Neutrophil (primary cell): ENCODE measurements at regions not wholly inside any gene's neighbourhood (a gene's known extent, or its start where the extent isn't known, plus 50 kb on each side); places are given as distances from the start of the nearest gene placed in this dataset.

ENCODE experiments used
- H3K27ac ChIP-seq: fragments of 200-600 bp; sonication (generic); 2 replicates; pipeline ENCODE4 v1.5.1; 2016; ENCODE audit warnings: mild to moderate bottlenecking, moderate library complexity
- H3K27me3 ChIP-seq: fragments of 200-600 bp; sonication (generic); 2 replicates; pipeline ENCODE4 v1.6.0; 2016; ENCODE audit warnings: mild to moderate bottlenecking
- H3K36me3 ChIP-seq: fragments of 200-600 bp; sonication (generic); 2 replicates; pipeline ENCODE4 v1.5.1; 2017
- H3K4me1 ChIP-seq, 2 experiments: fragments of 200-600 bp in 1 of 2; sonication (generic) in 1 of 2; 1 replicate in 1 of 2; 2 replicates in 1 of 2; pipeline versions ENCODE4 v1.5.1 to v1.6.1; 2013 to 2016; ENCODE audit warnings: low read depth in 1 of 2, low read length in 1 of 2, mild to moderate bottlenecking in 1 of 2, moderate library complexity in 1 of 2; ENCODE audit not compliant: control insufficient read depth in 1 of 2, insufficient read depth in 1 of 2
- H3K4me3 ChIP-seq, 2 experiments: fragments of 200-600 bp in 1 of 2; sonication (generic) in 1 of 2; 1 replicate in 1 of 2; 2 replicates in 1 of 2; pipeline ENCODE4 v1.5.1; 2013 to 2016; ENCODE audit warnings: low read depth in 1 of 2, low read length in 1 of 2, mild to moderate bottlenecking in 1 of 2, moderate library complexity in 1 of 2
- H3K9me3 ChIP-seq: fragments of 200-600 bp; sonication (generic); 2 replicates; pipeline ENCODE4 v1.5.1; 2016
- TF ChIP-seq, protein P1 (sequence below): fragments of 200-600 bp; sonication (generic); IDR thresholded peaks from 2 replicates; pipeline ENCODE4 v1.5.1; 2016; ENCODE audit warnings: antibody characterized with exemption

DNA sequence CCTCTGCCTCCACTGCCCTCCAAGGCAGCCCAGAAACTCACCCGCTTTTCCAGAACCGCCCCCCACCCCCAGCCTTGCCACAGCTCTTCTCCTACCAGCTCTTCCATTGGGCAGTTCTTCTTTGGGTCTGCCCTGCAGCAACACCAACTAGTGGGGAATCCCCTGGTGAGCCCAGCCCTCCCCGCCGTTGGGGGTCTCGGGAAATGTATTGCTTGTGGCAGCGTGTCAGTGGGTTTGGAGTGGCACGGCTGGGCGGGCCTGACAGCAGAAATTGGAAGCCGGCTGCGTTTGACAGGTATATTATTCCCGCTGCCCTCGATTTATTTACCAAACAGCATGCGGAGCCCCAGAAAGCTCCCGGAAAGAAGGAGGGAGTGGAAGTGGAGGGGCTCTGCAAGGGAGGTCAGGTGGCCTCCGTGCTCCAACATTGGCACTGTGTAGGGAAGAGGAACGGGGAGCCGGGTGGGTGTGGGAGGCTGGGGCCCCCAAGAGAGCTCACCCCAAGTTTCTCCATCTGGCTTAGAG lies 65.2 kb upstream of the NECTIN1 start:
- Histone ChIP-seq H3K27ac (no peak overlapping the region), H3K4me3 (no peak overlapping the region), H3K36me3 (no peaks in the 10 kb centered on the region), H3K4me1 (no peaks in the 10 kb centered on the region), H3K27me3 (peaks cover 81% of the 10 kb centered on the region), H3K9me3 (no peaks in the 10 kb centered on the region)
- TF ChIP-seq, protein P1, sequence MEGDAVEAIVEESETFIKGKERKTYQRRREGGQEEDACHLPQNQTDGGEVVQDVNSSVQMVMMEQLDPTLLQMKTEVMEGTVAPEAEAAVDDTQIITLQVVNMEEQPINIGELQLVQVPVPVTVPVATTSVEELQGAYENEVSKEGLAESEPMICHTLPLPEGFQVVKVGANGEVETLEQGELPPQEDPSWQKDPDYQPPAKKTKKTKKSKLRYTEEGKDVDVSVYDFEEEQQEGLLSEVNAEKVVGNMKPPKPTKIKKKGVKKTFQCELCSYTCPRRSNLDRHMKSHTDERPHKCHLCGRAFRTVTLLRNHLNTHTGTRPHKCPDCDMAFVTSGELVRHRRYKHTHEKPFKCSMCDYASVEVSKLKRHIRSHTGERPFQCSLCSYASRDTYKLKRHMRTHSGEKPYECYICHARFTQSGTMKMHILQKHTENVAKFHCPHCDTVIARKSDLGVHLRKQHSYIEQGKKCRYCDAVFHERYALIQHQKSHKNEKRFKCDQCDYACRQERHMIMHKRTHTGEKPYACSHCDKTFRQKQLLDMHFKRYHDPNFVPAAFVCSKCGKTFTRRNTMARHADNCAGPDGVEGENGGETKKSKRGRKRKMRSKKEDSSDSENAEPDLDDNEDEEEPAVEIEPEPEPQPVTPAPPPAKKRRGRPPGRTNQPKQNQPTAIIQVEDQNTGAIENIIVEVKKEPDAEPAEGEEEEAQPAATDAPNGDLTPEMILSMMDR = no peak

DNA sequence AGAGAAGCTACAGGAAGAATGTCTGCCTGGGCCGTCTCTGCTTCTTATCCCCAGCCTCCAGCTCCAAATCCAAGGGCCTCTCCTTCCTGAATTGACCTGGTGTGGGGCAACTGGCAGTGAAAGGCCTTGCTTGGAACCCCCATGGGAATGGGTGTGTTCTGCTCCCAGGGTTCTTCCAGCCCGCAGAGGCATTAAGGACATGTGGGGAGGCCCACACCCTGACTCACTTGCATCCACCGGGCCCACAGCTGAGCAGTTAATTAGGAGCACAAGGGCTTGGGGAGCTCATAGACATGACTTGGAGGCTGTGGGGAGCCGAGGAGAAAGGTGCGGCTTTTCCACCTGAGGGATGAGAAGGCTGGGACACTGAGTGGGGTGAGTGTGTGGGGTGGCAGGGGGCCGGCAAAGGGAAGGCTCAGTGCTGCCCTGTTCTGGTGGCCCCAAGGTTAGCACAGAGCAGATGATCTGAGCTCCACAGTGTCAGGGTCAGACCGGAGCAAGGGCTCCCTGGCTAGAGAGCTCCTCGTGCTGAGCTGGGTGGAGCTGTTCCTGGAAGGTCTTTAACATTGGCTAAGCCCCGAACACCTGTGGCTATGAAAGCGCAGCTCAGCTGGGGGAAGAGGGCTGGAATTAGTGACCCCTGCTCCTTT lies 64.5 kb upstream of the NECTIN1 start:
- H3K36me3 ChIP-seq = no peaks in the 10 kb centered on the region
- no peak overlapping the region for H3K27ac ChIP-seq
- no peak overlapping the region for H3K4me3 ChIP-seq
- TF ChIP-seq, protein P1 = no peak
- no peaks in the 10 kb centered on the region for H3K4me1 ChIP-seq
- H3K9me3 ChIP-seq = no peaks in the 10 kb centered on the region
- H3K27me3 ChIP-seq = peaks cover 80% of the 10 kb centered on the region

DNA sequence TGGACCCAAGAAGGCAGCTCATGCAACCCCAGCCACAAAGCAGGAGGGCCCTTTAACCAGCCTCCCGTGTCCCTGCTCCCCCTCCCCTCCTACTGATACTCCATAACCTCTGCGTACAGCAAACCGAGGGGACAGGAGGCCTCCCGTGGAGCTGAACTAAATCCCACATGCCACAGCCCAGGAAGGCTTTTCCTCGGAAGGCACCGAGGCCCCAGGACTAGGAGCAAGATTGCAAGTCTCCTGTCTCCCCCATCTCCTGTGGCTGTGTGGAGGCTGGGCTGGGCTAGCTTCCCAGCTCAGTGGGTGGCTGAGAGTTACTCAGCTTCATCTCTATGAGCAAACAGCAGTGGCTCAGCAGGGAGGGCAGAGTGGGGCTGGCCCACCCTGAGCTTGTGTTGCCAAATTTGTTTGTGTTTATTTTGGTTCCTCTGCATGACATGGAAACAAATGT lies 62.7 kb upstream of the NECTIN1 start:
- Histone ChIP-seq H3K4me3 (no peak overlapping the region), H3K27ac (no peak overlapping the region), H3K36me3 (no peaks in the 10 kb centered on the region), H3K9me3 (no peaks in the 10 kb centered on the region), H3K4me1 (no peaks in the 10 kb centered on the region), H3K27me3 (peaks cover 69% of the 10 kb centered on the region)
- TF ChIP-seq, protein P1 = no peak

DNA sequence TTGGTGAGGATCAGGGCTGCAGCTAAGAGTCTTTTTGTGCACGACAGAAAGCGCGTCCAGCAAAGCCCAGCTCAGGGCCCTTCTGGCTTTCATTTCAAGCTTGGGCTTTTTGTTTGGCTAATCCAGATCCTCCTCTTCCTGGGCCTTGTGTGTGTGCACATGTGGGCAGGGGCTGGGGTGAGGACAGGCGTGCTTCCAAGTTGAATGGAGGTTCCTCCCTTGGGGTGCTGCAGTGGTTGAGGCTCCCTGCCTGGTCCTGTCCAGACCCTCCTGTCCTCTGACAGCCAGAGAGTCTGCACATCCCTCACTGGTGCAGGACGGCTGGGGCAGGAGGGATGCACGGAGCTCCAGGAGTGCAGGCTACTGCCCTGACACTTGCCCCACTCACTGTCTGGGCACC lies 62.0 kb upstream of the NECTIN1 start:
- no peaks in the 10 kb centered on the region for H3K36me3 ChIP-seq
- no peaks in the 10 kb centered on the region for H3K4me1 ChIP-seq
- H3K9me3 ChIP-seq = no peaks in the 10 kb centered on the region
- H3K27ac ChIP-seq = no peak overlapping the region
- TF ChIP-seq, protein P1 = no peak
- peaks cover 62% of the 10 kb centered on the region for H3K27me3 ChIP-seq
- H3K4me3 ChIP-seq = no peak overlapping the region

DNA sequence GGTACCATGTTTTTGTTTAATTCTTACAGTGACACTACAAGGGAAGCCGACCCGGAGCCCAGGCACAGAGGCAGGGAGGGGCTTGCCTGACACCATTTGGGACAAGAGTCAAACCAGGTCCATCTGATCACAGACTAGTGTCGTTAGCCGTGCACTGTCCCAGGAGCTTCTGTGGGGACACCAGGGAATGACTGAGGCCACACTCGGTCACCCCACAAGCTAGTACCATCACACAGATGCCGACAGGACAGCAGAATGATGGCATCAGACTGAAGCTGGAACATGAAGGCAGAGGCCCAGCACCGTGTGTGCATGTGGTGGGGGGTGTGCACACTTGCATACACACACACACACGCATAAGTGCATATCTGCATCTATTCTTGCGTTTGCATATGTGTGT lies 61.5 kb upstream of the NECTIN1 start:
- Histone ChIP-seq H3K27me3 (peaks cover 58% of the 10 kb centered on the region), H3K36me3 (no peaks in the 10 kb centered on the region), H3K4me1 (no peaks in the 10 kb centered on the region), H3K4me3 (no peak overlapping the region), H3K9me3 (no peaks in the 10 kb centered on the region), H3K27ac (no peak overlapping the region)
- TF ChIP-seq, protein P1 = no peak
